Body of pancreas (tissue), 4 donors: ENCODE measurements at regions not wholly inside any gene's neighbourhood (a gene's known extent, or its start where the extent isn't known, plus 50 kb on each side); places are given as distances from the start of the nearest gene placed in this dataset.
"Not testable (repeated sequence)": the region's sequence is repeated elsewhere in the genome, so short reads cannot be mapped to it uniquely, and the experiment has no call there.

Experiments
- POLR2A ChIP-seq, 3 donors: fragments of 450-650 bp; IDR thresholded peaks; one replicate each; pipeline ENCODE4 v1.6.1; 2016; ENCODE audit warnings: antibody characterized with exemption in 3 of 3, mild to moderate bottlenecking in 2 of 3
- TF ChIP-seq, protein P1 (sequence below), 7 experiments: fragments of 450-650 bp in 4 of 7; fragments of 200-600 bp in 3 of 7; sonication (generic) in 3 of 7; IDR thresholded peaks; one replicate each; pipeline ENCODE4 v1.5.1; 2016 to 2019; ENCODE audit warnings: antibody characterized with exemption in 7 of 7

DNA sequence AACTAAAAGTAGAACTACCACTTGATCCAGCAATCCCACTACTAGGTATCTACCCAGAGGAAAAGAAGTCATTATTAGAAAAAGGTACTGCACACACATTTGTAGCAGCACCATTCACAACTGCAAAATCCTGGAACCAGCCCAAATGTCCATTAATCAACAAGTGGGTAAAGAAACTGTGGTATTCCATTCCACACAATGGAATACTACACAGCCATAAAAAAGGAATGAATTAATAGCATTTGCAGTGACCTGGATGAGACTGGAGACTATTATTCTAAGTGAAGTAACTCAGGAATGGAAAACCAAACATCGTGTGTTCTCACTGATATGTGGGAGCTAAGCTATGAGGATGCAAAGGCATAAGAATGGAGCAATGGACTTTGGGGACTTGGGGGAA is 783.8 kb downstream of the KCNJ2 start:
- TF ChIP-seq, protein P1, sequence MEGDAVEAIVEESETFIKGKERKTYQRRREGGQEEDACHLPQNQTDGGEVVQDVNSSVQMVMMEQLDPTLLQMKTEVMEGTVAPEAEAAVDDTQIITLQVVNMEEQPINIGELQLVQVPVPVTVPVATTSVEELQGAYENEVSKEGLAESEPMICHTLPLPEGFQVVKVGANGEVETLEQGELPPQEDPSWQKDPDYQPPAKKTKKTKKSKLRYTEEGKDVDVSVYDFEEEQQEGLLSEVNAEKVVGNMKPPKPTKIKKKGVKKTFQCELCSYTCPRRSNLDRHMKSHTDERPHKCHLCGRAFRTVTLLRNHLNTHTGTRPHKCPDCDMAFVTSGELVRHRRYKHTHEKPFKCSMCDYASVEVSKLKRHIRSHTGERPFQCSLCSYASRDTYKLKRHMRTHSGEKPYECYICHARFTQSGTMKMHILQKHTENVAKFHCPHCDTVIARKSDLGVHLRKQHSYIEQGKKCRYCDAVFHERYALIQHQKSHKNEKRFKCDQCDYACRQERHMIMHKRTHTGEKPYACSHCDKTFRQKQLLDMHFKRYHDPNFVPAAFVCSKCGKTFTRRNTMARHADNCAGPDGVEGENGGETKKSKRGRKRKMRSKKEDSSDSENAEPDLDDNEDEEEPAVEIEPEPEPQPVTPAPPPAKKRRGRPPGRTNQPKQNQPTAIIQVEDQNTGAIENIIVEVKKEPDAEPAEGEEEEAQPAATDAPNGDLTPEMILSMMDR (IDR thresholded peaks at IDR 0.05): not testable (repeated sequence)
- not testable (repeated sequence) for TF ChIP-seq POLR2A (IDR thresholded peaks at IDR 0.05)
